ENCODE measurements at regions not wholly inside any gene's neighbourhood (a gene's known extent, or its start where the extent isn't known, plus 50 kb on each side); places are given as distances from the start of the nearest gene placed in this dataset.

DNA sequence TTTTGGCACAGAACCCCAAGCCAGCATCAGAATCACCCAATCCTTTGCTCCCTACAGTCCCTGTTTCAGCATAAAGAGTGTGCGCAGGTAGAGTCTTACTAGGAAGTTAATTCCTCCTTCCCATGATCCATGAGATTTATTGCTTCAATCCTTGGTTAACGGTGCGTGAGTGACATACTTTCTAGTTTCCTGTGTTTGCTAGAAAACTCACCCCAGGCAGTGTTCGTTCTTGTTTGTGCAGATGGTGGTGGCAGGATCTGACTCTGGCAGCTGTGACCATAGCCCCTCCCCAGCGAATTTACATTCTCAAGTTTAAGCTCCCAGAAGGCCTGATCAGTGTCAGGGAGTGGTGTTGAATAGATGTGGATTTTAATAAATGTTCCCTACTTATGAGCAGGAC, 106.7 kb upstream of the CCT8L2 start:
- TF ChIP-seq POLR2A (IDR thresholded peaks at IDR 0.05; ENCODE audit: low read length) (no peak), JUNB (IDR thresholded peaks at IDR 0.05) (no peak)

All from A549 (cell line).